IMR-90 (cell line): ENCODE measurements at regions not wholly inside any gene's neighbourhood (a gene's known extent, or its start where the extent isn't known, plus 50 kb on each side); places are given as distances from the start of the nearest gene placed in this dataset.
A peak's percentile ranks its signal among the peaks of the same experiment; 100 is the strongest.

Experiments used
- BHLHE40 ChIP-seq: fragments of 150-350 bp; IDR thresholded peaks from 2 replicates; pipeline ENCODE4 v1.6.1; 2016; ENCODE audit warnings: mild to moderate bottlenecking, low read depth, low read length
- CEBPB ChIP-seq: IDR thresholded peaks from 2 replicates; pipeline ENCODE4 v1.6.1; 2012; ENCODE audit warnings: low read depth, low read length, improper control_type of control experiment
- CHD1 ChIP-seq: IDR thresholded peaks from 2 replicates; pipeline ENCODE4 v1.6.1; 2012; ENCODE audit warnings: low read depth, low read length, improper control_type of control experiment
- CTCF ChIP-seq: conservative IDR thresholded peaks from 2 replicates; pipeline ENCODE4 v1.5.1; 2012; ENCODE audit warnings: mild to moderate bottlenecking, low read depth, low read length, improper control_type of control experiment
- ELK1 ChIP-seq: fragments of 150-350 bp; IDR thresholded peaks from 2 replicates; pipeline ENCODE4 v1.6.1; 2016; ENCODE audit warnings: low read depth, mild to moderate bottlenecking, low read length, moderate library complexity, borderline replicate concordance
- FOS ChIP-seq: fragments of 150-350 bp; IDR thresholded peaks from 2 replicates; pipeline ENCODE4 v1.6.1; 2016; ENCODE audit warnings: low read depth, low read length
- MAFK ChIP-seq: IDR thresholded peaks from 2 replicates; pipeline ENCODE4 v1.6.1; 2012; ENCODE audit warnings: low read depth, low read length, improper control_type of control experiment
- MAZ ChIP-seq: IDR thresholded peaks from 2 replicates; pipeline ENCODE4 v1.6.1; 2012; ENCODE audit warnings: low read depth, mild to moderate bottlenecking, low read length, improper control_type of control experiment, moderate library complexity, borderline replicate concordance
- MXI1 ChIP-seq: IDR thresholded peaks from 2 replicates; pipeline ENCODE4 v1.6.1; 2012; ENCODE audit warnings: low read depth, mild to moderate bottlenecking, low read length, moderate library complexity, borderline replicate concordance
- NFE2L2 ChIP-seq: fragments of 150-350 bp; IDR thresholded peaks from 2 replicates; pipeline ENCODE4 v1.6.1; 2016; ENCODE audit warnings: low read depth, mild to moderate bottlenecking, low read length
- POLR2A ChIP-seq: IDR thresholded peaks from 2 replicates; pipeline ENCODE4 v1.6.1; 2012; ENCODE audit warnings: mild to moderate bottlenecking, low read depth, low read length
- RAD21 ChIP-seq: IDR thresholded peaks from 2 replicates; pipeline ENCODE4 v1.6.1; 2012; ENCODE audit warnings: low read length, improper control_type of control experiment
- RFX5 ChIP-seq: IDR thresholded peaks from 2 replicates; pipeline ENCODE4 v1.8.0; 2012; ENCODE audit warnings: low read depth, mild to moderate bottlenecking, low read length, moderate library complexity
- TF ChIP-seq, protein P1 (sequence below): fragments of 150-350 bp; IDR thresholded peaks from 2 replicates; pipeline ENCODE4 v1.6.1; 2017; ENCODE audit warnings: mild to moderate bottlenecking, antibody characterized with exemption, low read length, low read depth

DNA sequence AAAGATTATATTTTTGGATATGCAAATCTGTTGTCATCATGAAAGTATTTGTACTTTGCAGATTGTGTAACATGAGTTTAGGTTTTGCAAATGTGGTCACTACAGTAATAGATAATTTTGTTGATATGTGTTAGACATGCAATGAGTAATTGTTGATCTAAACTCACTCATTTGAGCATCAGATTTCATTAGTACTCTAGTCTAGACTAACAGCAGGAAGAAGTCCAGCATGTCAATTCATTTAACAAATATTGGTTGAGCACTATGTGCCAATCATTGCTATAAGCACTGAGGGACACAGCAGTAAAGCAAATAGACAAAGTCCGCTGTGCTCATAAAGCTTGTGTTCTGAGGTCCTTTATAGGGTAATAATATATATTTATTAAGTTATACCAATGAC lies 350.0 kb downstream of the USP25 start:
- TF ChIP-seq CTCF (no peak), POLR2A (no peak), RAD21 (no peak), BHLHE40 (no peak), MAZ (no peak), RFX5 (no peak), NFE2L2 (no peak), ELK1 (no peak), FOS (no peak), CEBPB (peak; percentile 94), CHD1 (no peak), MAFK (no peak), MXI1 (no peak)
- TF ChIP-seq, protein P1, sequence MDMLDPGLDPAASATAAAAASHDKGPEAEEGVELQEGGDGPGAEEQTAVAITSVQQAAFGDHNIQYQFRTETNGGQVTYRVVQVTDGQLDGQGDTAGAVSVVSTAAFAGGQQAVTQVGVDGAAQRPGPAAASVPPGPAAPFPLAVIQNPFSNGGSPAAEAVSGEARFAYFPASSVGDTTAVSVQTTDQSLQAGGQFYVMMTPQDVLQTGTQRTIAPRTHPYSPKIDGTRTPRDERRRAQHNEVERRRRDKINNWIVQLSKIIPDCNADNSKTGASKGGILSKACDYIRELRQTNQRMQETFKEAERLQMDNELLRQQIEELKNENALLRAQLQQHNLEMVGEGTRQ, result no peak
